ENCODE measurements at regions not wholly inside any gene's neighbourhood (a gene's known extent, or its start where the extent isn't known, plus 50 kb on each side); places are given as distances from the start of the nearest gene placed in this dataset.

DNA sequence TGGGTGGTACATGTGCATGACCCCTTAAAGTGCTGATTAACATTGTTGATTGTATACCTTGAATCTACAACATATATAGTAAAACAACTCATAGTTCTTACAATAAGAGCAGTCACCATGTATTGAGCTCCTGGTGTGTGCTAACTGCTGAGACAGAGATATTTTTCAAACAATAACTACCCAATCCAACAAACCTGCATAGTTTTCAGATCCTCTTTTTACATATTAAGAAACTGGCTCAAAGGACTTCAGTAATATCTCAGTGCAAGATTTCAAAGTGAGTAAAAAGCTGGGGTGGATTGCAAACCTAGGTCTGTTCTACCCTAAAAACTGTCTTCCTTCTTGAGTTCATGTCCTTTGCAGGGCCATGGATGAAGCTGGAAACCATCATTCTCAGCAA, 272.2 kb downstream of the SNX13 start:
- TF ChIP-seq, protein P1, sequence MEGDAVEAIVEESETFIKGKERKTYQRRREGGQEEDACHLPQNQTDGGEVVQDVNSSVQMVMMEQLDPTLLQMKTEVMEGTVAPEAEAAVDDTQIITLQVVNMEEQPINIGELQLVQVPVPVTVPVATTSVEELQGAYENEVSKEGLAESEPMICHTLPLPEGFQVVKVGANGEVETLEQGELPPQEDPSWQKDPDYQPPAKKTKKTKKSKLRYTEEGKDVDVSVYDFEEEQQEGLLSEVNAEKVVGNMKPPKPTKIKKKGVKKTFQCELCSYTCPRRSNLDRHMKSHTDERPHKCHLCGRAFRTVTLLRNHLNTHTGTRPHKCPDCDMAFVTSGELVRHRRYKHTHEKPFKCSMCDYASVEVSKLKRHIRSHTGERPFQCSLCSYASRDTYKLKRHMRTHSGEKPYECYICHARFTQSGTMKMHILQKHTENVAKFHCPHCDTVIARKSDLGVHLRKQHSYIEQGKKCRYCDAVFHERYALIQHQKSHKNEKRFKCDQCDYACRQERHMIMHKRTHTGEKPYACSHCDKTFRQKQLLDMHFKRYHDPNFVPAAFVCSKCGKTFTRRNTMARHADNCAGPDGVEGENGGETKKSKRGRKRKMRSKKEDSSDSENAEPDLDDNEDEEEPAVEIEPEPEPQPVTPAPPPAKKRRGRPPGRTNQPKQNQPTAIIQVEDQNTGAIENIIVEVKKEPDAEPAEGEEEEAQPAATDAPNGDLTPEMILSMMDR (IDR thresholded peaks at IDR 0.05): no peak
- no peak for TF ChIP-seq POLR2A (IDR thresholded peaks at IDR 0.05)
